Aorta (tissue), 5 donors: ENCODE measurements at regions not wholly inside any gene's neighbourhood (a gene's known extent, or its start where the extent isn't known, plus 50 kb on each side); places are given as distances from the start of the nearest gene placed in this dataset.

ENCODE experiments used
- ATAC-seq: fragments of 200-7000 bp; cut with Tn5 transposase; one replicate; pipeline ENCODE4 v1.9.1; 2022; ENCODE audit warnings: moderate library complexity; ENCODE audit not compliant: low FRiP score
- DNase-seq, 2 donors: peaks; one replicate each; pipeline ENCODE4 v3.0.0-alpha.2; 2020
- H3K27ac ChIP-seq, 2 donors: one replicate each; pipeline ENCODE4 v1.5.1; 2013; ENCODE audit warnings: low read length in 2 of 2, mild to moderate bottlenecking in 2 of 2, moderate library complexity in 2 of 2, control low read depth in 1 of 2, inconsistent platforms in 1 of 2, low read depth in 1 of 2
- H3K27me3 ChIP-seq, 2 donors: one replicate each; pipeline ENCODE4 v1.6.1; 2013; ENCODE audit warnings: control low read depth in 1 of 2, low read length in 1 of 2, mild to moderate bottlenecking in 1 of 2, moderate library complexity in 1 of 2; ENCODE audit not compliant: insufficient read depth in 2 of 2, control insufficient read depth in 1 of 2
- H3K36me3 ChIP-seq, 2 donors: one replicate each; pipeline ENCODE4 v1.6.1; 2013; ENCODE audit warnings: control low read depth in 1 of 2, low read length in 1 of 2, mild to moderate bottlenecking in 1 of 2; ENCODE audit not compliant: insufficient read depth in 2 of 2, control insufficient read depth in 1 of 2
- H3K4me1 ChIP-seq, 2 donors: one replicate each; pipeline ENCODE4 v1.6.1; 2013; ENCODE audit warnings: low read length in 2 of 2, control low read depth in 1 of 2, mild to moderate bottlenecking in 1 of 2, moderate library complexity in 1 of 2; ENCODE audit not compliant: insufficient read depth in 2 of 2, control insufficient read depth in 1 of 2
- H3K4me3 ChIP-seq, 2 donors: one replicate each; pipeline ENCODE4 v1.5.1; 2013; ENCODE audit warnings: low read length in 2 of 2, control low read depth in 1 of 2, mild to moderate bottlenecking in 1 of 2
- H3K9me3 ChIP-seq: one replicate; pipeline ENCODE4 v1.6.1; 2013; ENCODE audit warnings: mild to moderate bottlenecking, low read length; ENCODE audit not compliant: control insufficient read depth
- WGBS, 2 donors: extraction: QIAGEN DNeasy Blood & Tissue Kit; methylation state at CpG; one replicate each; pipeline ENCODE4 v1.1.7; 2013; 5-methylcytosine and 5-hydroxymethylcytosine counted together
- intact Hi-C, 2 donors: fragments of 100-400 bp; cut with DNase I; formaldehyde crosslinking; loops; one replicate each; pipeline versions ENCODE4 v1.14.2 to v1.15.0; 2022
- donor health status: healthy with polysubstance abuse.
- donor health status: Bipolar disorder and iron deficiency.
- donor health status: DM: no; HTN: no; CAD: no.
- donor health status: DM: no; HTN: no; CAD: no.
- donor health status: DM: yes; HTN: yes; CAD: no.

DNA sequence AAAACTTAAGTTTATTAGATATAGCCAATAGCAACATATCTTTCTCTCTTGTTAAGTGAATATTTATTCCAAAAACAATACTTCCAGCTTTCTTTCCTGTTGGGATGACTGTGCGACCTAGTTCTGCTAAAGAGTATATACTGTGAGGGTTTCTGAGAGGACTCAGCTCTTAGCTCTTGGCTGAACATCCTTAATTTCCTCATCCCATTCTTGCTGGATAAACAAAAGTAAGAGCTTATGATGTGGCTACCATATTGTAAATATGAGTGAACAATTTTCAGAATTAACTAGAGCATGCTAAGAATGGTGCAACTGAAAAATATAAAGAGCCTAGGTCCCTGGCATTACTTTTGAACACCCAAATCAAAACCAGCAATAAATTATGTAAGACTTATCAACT, 279.5 kb upstream of the GNAI1 start:
- DNase-seq (no peak), ATAC-seq (no peak)
- intact Hi-C loops: no loop called here
- H3K36me3 ChIP-seq: no peaks in the 10 kb centered on the region
- 63 to 65% methylated on average over 1 of the region's 1 CpG for WGBS, 2 donors
- H3K27me3 ChIP-seq: no peaks in the 10 kb centered on the region
- H3K9me3 ChIP-seq: no peaks in the 10 kb centered on the region
- H3K4me3 ChIP-seq: no peak overlapping the region
- H3K27ac ChIP-seq: no peak overlapping the region
- no peaks in the 10 kb centered on the region for H3K4me1 ChIP-seq

GRCh38 chr7:79854621-79855020, 280.0 kb upstream of the GNAI1 start:
- ATAC-seq (no peak), DNase-seq (no peak)
- Histone ChIP-seq H3K27me3 (no peaks in the 10 kb centered on the region), H3K4me3 (no peak overlapping the region), H3K27ac (no peak overlapping the region), H3K4me1 (no peaks in the 10 kb centered on the region), H3K9me3 (no peaks in the 10 kb centered on the region), H3K36me3 (no peaks in the 10 kb centered on the region)
- intact Hi-C loops: no loop called here
- WGBS, 2 donors: 59 to 64% methylated on average over 2 of the region's 2 CpGs

DNA sequence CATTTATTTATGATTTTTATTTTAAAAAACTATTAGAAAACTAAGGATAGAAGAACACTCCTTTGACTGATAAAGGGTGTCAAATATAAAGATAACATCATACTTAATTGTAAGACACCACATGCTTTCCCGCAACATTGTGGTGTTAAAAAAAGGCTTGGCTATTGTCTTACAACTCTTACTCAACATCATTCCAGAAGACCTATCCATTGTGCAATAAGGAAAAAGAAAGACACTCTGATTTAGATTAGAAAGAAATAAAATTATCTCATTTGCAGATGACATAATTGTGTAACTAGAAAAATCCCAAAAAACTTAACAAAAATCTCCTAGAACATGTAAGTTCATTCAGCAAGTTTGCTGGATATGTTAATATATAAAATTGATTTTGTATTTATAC, 296.7 kb upstream of the GNAI1 start:
- no peak overlapping the region for H3K4me3 ChIP-seq
- H3K4me1 ChIP-seq: no peaks in the 10 kb centered on the region
- WGBS, 2 donors: 90 to 93% methylated on average over 1 of the region's 1 CpG
- H3K9me3 ChIP-seq: no peaks in the 10 kb centered on the region
- H3K27ac ChIP-seq: no peak overlapping the region
- intact Hi-C loops: no loop called here
- no peak for DNase-seq
- no peak for ATAC-seq
- H3K27me3 ChIP-seq: no peaks in the 10 kb centered on the region
- H3K36me3 ChIP-seq: no peaks in the 10 kb centered on the region

DNA sequence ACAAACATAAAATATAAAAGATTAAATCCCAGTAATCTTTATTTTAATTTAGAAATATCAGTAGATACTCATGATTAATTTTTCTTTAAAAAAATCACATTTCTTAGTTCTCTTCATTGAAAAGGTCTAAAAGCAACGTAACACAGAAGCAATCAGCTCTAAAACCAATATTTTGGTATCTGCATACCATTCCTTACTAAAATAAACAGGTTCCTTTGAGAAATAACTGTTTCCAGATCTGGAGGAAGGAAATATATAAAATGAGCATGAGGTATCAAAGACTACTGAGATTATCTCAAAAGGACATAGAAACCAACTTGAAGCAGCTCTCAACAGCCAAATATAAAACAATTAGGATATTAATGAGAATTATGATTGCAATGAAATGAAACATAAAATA, 301.0 kb upstream of the GNAI1 start:
- 9 to 21% methylated on average over 1 of the region's 1 CpG for WGBS, 2 donors
- Histone ChIP-seq H3K27ac (no peak overlapping the region), H3K36me3 (no peaks in the 10 kb centered on the region), H3K27me3 (no peaks in the 10 kb centered on the region), H3K9me3 (no peaks in the 10 kb centered on the region), H3K4me3 (no peak overlapping the region), H3K4me1 (no peaks in the 10 kb centered on the region)
- DNase-seq (no peak), ATAC-seq (no peak)
- intact Hi-C loops: no loop called here

GRCh38 chr7:79828866-79829265, 305.8 kb upstream of the GNAI1 start:
- H3K4me3 ChIP-seq: no peak overlapping the region
- intact Hi-C loops: no loop called here
- DNase-seq: no peak
- ATAC-seq: no peak
- H3K36me3 ChIP-seq: no peaks in the 10 kb centered on the region
- H3K27me3 ChIP-seq: no peaks in the 10 kb centered on the region
- no peaks in the 10 kb centered on the region for H3K9me3 ChIP-seq
- no peak overlapping the region for H3K27ac ChIP-seq
- no peaks in the 10 kb centered on the region for H3K4me1 ChIP-seq

GRCh38 chr7:79823246-79823951, 311.2 kb upstream of the GNAI1 start:
- WGBS, 2 donors: 70 to 84% methylated on average over 4 of the region's 4 CpGs
- Histone ChIP-seq H3K4me1 (no peaks in the 10 kb centered on the region), H3K27ac (no peak overlapping the region), H3K4me3 (no peak overlapping the region), H3K36me3 (no peaks in the 10 kb centered on the region), H3K9me3 (no peaks in the 10 kb centered on the region), H3K27me3 (no peaks in the 10 kb centered on the region)
- intact Hi-C loops: no loop called here
- no peak for DNase-seq
- no peak for ATAC-seq

DNA sequence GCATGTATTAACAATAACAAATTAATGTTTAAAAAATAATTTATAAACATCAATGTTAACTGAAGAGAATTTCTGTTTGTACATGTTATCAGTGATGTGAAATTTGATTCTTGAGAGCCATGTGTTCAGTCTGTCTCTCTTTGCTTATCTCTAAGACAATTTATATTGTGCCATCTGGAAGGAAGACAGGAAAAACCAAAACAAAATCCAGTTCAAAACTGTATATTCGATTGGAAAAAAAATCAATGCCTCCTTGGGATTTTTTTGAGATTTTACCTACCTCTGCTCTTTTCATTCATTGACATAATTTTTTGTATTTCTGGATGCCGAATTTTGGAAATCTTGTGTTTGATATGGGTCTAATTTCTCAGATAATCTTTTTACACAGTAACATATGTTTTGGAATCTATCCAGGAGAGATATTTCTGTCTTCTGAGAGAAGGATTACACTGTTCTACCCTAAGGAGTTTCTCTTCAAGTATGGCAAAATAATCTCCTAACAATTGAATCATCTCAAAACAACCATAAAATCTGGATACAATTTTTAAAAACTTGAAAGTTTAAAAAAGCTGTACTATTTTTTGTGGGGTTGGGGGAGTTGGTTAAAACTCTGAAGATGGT, 311.9 kb upstream of the GNAI1 start:
- Histone ChIP-seq H3K27ac (no peak overlapping the region), H3K9me3 (no peaks in the 10 kb centered on the region), H3K27me3 (no peaks in the 10 kb centered on the region), H3K36me3 (no peaks in the 10 kb centered on the region), H3K4me3 (no peak overlapping the region), H3K4me1 (no peaks in the 10 kb centered on the region)
- DNase-seq (no peak), ATAC-seq (no peak)
- intact Hi-C loops: no loop called here
- 41 to 50% methylated on average over 2 of the region's 2 CpGs for WGBS, 2 donors

DNA sequence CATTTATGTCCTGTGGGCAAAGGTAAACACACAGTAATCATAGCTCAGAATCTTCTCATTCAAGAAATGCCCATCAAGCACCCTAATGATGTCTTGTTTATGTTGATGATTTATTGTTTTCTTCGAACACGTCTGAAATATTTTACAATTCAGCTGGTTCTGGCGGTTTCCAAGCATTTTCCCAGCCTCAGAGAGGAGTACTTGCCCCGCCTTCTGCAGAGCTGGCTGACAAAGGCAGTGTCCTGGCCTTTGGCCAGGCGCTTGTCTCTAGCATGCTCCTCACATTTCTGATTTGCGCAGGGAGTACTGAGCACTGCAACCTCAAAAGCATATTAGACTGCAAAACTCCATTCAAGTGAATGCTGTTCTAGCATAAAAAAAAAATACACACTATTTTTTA, 314.2 kb upstream of the GNAI1 start:
- Histone ChIP-seq H3K9me3 (no peaks in the 10 kb centered on the region), H3K27ac (no peak overlapping the region), H3K4me1 (no peaks in the 10 kb centered on the region), H3K36me3 (no peaks in the 10 kb centered on the region), H3K27me3 (no peaks in the 10 kb centered on the region), H3K4me3 (no peak overlapping the region)
- ATAC-seq (no peak), DNase-seq (peak in 1 of 2 donors; percentile 69)
- intact Hi-C loops: no loop called here
- 6 to 9% methylated on average over 6 of the region's 6 CpGs for WGBS, 2 donors

- WGBS, 2 donors: 3 to 17% methylated on average over 2 of the region's 2 CpGs
- Histone ChIP-seq H3K27me3 (no peaks in the 10 kb centered on the region), H3K36me3 (no peaks in the 10 kb centered on the region), H3K27ac (no peak overlapping the region), H3K4me3 (no peak overlapping the region), H3K4me1 (no peaks in the 10 kb centered on the region), H3K9me3 (no peaks in the 10 kb centered on the region)
- intact Hi-C loops: no loop called here
- ATAC-seq: no peak
- DNase-seq: no peak
These were observed 323.7 kb upstream of the GNAI1 start for GRCh38 chr7:79810916-79811315.
